Limb (tissue), 2 donors: ENCODE measurements at regions not wholly inside any gene's neighbourhood (a gene's known extent, or its start where the extent isn't known, plus 50 kb on each side); places are given as distances from the start of the nearest gene placed in this dataset.
"Not testable (repeated sequence)": the region's sequence is repeated elsewhere in the genome, so short reads cannot be mapped to it uniquely, and the experiment has no call there.

Experiments used
- DNase-seq, 2 donors: peaks; one replicate each; pipeline ENCODE4 v3.0.0-alpha.2; 2016; ENCODE audit errors: extremely low spot score in 2 of 2

GRCh38 chr6:137707590-137708360, 159.3 kb upstream of the TNFAIP3 start:
- peak; percentile 57 to 78 for DNase-seq

DNA sequence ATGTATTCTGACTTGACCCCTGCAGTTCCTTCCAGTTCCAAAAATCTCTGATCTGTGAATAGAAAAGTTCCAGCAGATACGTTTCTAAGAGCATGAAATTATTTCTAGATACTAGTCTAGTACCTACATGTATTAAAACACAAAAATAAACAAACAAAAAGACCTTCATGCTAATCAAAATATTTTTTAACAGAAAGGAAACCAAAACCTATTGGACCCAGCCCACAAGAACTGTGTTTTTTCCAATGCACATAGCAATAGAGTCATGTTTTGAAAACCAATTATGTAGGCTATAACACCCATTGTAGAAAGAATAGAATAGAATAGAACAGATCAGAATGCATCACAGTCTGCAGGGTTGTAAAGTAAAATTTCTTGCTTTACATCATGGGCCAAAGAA, 158.6 kb upstream of the TNFAIP3 start:
- DNase-seq = no peak

DNA sequence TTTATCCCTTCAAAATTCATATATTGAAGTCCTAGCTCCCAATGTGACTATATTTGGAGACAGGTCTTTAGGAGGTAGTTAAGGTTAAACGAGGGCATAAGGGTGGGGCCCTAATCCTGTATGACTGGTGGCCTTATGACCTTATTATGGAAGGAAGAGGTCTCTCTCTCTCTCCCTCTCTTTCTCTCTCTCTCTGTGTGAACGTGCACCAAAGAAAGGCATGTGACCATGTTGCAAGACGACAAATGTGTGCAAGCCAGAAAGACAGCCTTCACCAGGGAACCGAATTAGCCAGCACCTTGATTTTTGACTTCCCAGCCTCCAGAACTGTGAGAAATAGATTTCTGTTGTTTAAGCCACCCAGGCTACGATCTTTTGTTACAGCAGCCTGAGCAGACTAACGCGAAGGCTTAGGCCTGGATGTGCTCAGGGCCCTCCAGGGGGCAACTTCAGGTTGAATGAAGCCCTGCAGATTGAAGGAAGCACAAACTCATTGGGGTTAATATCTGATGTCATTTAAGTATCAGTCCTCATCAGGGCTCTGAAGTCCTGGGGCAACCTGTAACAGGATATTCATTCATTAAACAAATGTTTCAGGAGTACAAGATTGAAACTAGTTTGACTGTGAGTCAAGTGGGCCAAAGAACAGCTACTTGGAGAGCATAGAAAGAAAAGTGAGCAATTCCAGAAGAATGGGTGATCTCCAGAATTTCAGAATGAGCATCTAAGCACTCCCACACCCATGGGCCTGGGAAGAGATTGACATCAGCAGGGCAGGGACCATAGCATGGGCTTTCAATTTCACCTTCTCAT, 157.4 kb upstream of the TNFAIP3 start:
- DNase-seq = no peak

DNA sequence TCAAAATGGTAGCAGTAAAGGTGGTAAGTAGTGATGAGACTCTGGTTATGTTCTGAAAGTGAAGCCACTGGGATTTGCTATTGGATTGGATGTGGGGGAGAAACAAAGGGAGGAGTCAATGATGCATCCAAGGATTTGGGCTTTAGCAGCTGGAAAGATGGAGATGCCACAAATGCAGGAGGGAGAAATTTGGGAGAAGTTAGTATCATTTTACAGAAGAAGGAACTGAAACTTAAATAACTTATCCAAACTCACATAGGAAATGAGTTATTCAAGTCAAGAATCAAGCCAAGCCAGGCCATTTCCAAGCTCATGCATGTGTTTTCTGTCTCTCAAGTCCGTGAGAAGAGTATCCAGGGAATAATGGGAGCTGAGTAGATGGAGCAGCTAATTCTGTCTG, 155.1 kb upstream of the TNFAIP3 start:
- DNase-seq = no peak

- no peak for DNase-seq
These were observed 154.5 kb upstream of the TNFAIP3 start for GRCh38 chr6:137712587-137712986.

GRCh38 chr6:137715589-137716045, 151.4 kb upstream of the TNFAIP3 start:
- DNase-seq = no peak

GRCh38 chr6:137717074-137718073, 149.7 kb upstream of the TNFAIP3 start:
- no peak for DNase-seq

GRCh38 chr6:137718903-137719302, 148.2 kb upstream of the TNFAIP3 start:
- not testable (repeated sequence) for DNase-seq

- no peak for DNase-seq
These were observed 144.2 kb upstream of the TNFAIP3 start for GRCh38 chr6:137722749-137723272.

DNA sequence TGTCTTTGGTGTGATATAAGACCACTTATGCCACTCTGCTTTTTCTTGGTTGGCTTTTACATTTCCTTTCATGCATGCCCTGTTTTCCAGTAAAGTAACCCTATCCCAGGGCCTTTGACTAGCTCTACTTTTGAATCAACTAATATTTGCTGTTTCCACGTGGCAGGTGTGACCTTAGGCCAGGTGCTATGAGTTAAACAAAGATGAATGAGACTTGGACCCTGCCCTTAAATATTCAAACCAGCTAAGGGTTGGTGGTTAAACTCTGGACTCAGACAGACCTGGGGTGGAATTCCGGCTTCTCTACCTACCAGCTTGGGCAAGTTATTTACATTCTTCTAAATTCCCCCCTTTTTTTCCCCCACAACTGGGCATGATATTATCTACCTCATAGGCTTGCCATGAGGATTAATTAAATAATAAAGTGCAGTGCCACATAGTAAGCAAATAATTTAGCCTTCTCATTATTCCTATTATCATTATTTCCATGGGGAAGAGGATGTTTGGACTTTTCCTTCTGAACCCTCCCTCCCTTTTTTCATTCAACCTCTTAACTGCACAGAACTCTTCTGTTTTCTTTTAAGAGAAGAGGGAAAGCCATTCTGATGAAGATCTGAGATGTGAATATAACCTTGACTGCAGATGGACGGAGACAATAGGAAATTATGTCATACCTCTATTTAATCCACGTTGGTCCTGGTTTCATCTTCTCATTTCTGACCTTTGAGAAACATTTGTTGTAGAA, 143.6 kb upstream of the TNFAIP3 start:
- DNase-seq = no peak

DNA sequence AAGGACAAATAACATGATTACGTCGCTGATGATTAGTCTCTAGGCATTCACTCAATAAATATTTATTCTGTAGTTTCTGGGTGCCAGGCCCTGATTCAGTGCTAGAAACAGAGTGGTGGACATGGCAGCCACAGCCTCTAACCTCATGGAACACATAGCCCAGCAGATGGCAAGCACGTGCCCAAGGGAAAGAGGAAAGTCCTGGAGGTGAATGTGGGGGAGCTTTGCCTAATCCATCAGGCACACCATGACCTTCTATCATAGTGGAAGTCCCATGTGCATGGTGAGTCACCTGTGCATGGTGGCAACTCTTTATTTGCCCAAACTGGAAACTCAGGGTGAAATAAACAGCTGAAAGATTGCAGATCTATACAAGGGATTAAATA, 143.0 kb upstream of the TNFAIP3 start:
- DNase-seq = no peak

DNA sequence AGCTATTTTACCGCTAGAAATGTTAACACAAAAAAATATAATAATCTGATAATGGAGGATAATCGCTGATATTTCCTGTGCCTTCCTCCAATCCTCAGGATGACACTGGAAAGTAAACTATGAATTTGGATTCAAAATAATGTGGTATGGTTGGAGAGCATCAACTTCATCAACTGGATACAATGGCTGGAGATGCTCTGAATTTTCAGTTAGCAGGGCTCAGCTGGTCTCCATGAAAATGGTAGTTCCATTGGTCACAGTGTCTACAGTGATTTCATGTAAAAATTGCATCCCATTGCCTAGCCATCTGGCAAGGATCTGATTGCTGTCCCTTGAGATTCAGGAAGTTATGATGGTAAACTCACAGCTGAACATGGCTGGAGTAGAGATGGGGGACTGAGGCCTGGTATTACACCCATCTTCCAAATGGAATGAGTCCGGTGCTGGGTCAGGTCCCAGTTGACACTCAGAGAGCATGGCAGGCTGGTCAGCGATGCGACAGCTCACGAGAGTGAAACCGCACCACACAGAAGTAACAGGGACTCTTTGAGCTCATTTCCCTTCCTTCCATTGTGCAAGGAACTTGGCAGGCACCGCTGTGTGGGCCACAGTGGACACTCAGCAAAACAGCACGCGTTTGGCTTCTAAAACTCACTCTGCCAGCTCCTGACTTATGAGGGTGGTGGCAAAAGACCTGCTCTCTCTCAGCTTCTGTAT, 142.4 kb upstream of the TNFAIP3 start:
- no peak for DNase-seq

DNA sequence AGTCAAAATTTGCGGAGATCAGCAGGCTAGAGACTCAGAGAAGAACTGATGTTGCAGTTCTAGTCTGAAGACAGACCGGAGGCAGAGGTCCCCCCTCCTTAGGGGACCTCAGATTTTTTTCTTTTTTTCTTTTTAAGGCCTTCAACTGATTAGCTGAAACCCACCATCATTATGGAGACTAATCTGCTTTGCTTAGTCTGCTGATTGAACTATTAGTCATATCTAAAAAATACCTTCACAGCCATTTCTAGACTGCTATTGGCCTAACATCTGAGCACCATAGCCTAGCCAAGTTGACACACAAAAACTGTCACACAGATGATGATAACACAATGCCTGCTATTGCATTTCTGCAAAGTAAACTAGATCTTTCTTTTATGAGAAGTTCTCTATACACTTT, 141.1 kb upstream of the TNFAIP3 start:
- DNase-seq = no peak

GRCh38 chr6:137726582-137726981, 140.5 kb upstream of the TNFAIP3 start:
- no peak for DNase-seq

DNA sequence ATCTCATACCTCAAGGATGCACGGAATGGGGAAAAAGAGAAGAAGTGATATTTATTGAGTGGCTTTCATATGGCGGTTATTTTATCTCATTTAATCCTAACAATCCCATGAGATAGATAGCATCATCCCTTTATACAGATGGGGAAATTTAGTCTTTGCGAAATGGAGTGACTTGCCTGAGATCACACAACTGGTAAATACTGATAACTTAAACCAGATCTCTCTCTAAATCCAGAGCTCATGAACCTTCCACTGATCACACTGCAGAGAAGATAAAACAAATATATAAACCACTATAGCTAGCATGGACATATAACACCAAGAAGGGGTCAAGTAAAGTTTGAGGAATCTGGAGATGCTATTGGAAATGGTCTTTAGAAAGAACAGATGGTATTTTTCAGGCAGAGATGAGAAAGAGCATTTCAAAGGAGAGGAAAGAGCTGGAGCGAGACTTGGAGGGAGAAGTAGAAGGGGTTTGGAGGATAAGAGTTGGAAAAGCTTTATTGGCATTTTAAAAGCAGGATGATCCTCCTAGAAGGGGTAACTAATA, 139.8 kb upstream of the TNFAIP3 start:
- no peak for DNase-seq

GRCh38 chr6:137728386-137729349, 138.4 kb upstream of the TNFAIP3 start:
- DNase-seq = no peak

DNA sequence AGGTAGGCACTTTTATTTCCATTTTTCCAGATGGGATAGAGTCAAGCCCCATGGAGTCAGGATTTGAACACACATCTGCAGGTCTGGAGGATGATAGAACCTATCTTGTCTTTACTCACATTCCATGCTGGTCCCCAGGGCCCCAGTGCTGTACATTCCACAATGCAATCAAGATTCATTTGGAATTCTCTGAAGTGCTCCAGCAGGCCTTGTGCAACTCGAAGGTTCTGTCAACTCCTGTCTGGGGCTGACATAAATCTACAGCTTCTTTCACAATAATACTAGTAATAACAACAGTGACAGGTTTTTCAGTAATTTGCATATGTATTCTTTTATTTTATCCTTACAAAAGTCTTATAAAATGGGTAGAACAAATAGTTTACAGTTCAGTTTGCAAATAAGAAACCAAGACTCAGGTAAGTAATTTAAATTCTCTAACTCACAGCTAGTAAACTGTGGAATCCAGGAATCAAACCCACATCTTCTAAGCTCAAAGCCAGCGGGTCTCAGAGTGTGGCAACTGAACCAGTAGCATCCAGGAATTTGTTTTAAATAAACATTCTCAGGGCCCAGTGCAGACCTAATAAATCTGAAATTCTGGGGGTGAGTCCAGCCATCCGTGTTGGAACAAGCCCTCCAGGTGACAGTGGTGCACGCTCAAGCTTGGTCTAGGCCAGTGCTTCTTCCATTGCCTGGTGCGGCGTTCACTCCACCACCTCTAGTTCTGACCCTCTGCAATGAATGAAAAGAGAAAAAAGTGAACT, 137.0 kb upstream of the TNFAIP3 start:
- no peak for DNase-seq

DNA sequence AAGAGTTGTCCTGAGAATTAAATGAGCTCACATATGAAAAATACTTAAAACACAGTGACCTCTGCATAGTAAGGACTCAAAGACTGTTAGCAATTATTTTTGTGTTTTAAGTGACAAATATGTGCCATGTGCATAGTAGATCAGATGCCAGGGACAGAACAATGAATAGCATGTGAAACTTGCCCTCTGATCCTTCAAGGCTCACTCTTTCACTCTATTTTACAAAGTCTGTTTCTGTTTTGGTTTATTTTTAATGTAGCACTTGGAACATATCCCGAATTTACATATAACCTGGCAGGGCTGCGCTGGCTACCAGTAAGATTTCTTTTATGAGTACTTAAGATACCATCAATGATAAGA, 135.5 kb upstream of the TNFAIP3 start:
- DNase-seq = no peak
